HepG2 (cell line): ENCODE measurements at regions not wholly inside any gene's neighbourhood (a gene's known extent, or its start where the extent isn't known, plus 50 kb on each side); places are given as distances from the start of the nearest gene placed in this dataset.

ENCODE experiments used
- ATAC-seq: fragments of 200-7000 bp; cut with Tn5 transposase; 3 replicates; pipeline ENCODE4 v1.9.1; 2020; ENCODE audit warnings: mild to moderate bottlenecking, moderate library complexity
- BruUV-seq: library from RNA; stranded (reverse); fragments of 400-500 nt; replicated peaks from 2 replicates; lab custom pipeline; 2021; lab: Mats Ljungman, UMichigan
- CTCF ChIA-PET: fragments of 300-600 bp; formaldehyde crosslinking; extraction: SDS; loops from one replicate; lab custom pipeline; 2021; ENCODE audit warnings: low total read pairs, inconsistent platforms, low intra/inter-chr PET ratio; lab: Yijun Ruan, JAX
- POLR2A ChIA-PET: fragments of 350-600 bp; sonication (Branson Sonifier 250); formaldehyde crosslinking; loops from one replicate; lab custom pipeline; 2020; ENCODE audit warnings: antibody characterized with exemption, inconsistent platforms; lab: Yijun Ruan, JAX
- DNase-seq: peaks from one replicate; pipeline ENCODE4 v3.0.0-alpha.2; 2015; ENCODE audit warnings: low spot score
- FAIRE-seq: peaks from 3 replicates; lab custom pipeline; 2011; peaks lifted over from hg19 to GRCh38; lab: Jason Lieb, UNC
- H2AFZ ChIP-seq: one replicate; pipeline ENCODE4 v1.6.1; 2011; ENCODE audit warnings: low read length, inconsistent platforms
- H3K27ac ChIP-seq: fragments of 300-600 bp; 3 replicates; pipeline ENCODE4 v1.8.0; 2011; ENCODE audit warnings: mixed run types, mild to moderate bottlenecking, mixed read lengths, low read length, inconsistent platforms; ENCODE audit not compliant: insufficient read depth; ENCODE audit errors: extremely low read length
- H3K27me3 ChIP-seq, 2 experiments: fragments of 200-600 bp in 1 of 2; 2 replicates in 1 of 2; 3 replicates in 1 of 2; pipeline versions ENCODE4 v1.6.0 to v1.8.0; 2011; ENCODE audit warnings: low read length in 2 of 2, mild to moderate bottlenecking in 2 of 2, moderate library complexity in 2 of 2, inconsistent platforms in 1 of 2; ENCODE audit not compliant: insufficient read depth in 2 of 2, control insufficient read depth in 1 of 2
- H3K36me3 ChIP-seq, 2 experiments: fragments of 200-600 bp in 1 of 2; replicated peaks in 1 of 2; 2 replicates in 1 of 2; 3 replicates in 1 of 2; pipeline versions ENCODE4 v1.5.1 to v1.8.0; 2011; ENCODE audit warnings: low read length in 2 of 2, inconsistent platforms in 1 of 2; ENCODE audit not compliant: insufficient read depth in 2 of 2, control insufficient read depth in 1 of 2
- H3K4me1 ChIP-seq: 2 replicates; pipeline ENCODE4 v1.5.1; 2012; ENCODE audit warnings: low read length, inconsistent platforms; ENCODE audit not compliant: insufficient read depth
- H3K4me2 ChIP-seq: 2 replicates; pipeline ENCODE4 v1.6.0; 2011; ENCODE audit warnings: low read depth, low read length, inconsistent platforms
- H3K4me3 ChIP-seq, 3 experiments: fragments of 200-600 bp in 1 of 3; sonication (generic), shearing (Covaris generic) in 1 of 3; replicated peaks in 1 of 3; 2 replicates each; pipeline ENCODE4 v1.5.1; 2011 to 2016; ENCODE audit warnings: low read length in 3 of 3, inconsistent platforms in 2 of 3, low read depth in 2 of 3, mild to moderate bottlenecking in 2 of 3, control low read depth in 1 of 3, mixed read lengths in 1 of 3; ENCODE audit not compliant: insufficient read depth in 1 of 3
- H3K79me2 ChIP-seq: one replicate; pipeline ENCODE4 v1.6.1; 2011; ENCODE audit warnings: low read length, inconsistent platforms; ENCODE audit not compliant: insufficient read depth
- H3K9ac ChIP-seq: 2 replicates; pipeline ENCODE4 v1.6.0; 2011; ENCODE audit warnings: mild to moderate bottlenecking, low read depth, low read length, inconsistent platforms; ENCODE audit not compliant: insufficient read depth
- H3K9me3 ChIP-seq: 2 replicates; pipeline ENCODE4 v1.5.1; 2012; ENCODE audit warnings: mild to moderate bottlenecking, low read length
- H4K20me1 ChIP-seq: 2 replicates; pipeline ENCODE4 v1.6.0; 2011; ENCODE audit warnings: inconsistent platforms, mild to moderate bottlenecking, low read length, moderate library complexity; ENCODE audit not compliant: insufficient read depth
- ARID3A ChIP-seq: IDR thresholded peaks from 2 replicates; pipeline ENCODE4 v1.6.1; 2012; ENCODE audit warnings: low read depth, low read length, improper control_type of control experiment
- EHMT2 ChIP-seq: fragments of 200-600 bp; sonication (generic); IDR thresholded peaks from 2 replicates; pipeline ENCODE4 v1.7.0; 2017; ENCODE audit warnings: antibody characterized with exemption, low read depth, low read length, borderline replicate concordance
- FOXK1 ChIP-seq: sonication (generic); formaldehyde crosslinking; IDR thresholded peaks from 2 replicates; pipeline ENCODE4 v1.4.0; 2020; ENCODE audit warnings: low read depth, missing genetic modification reagents, borderline replicate concordance
- HNF4A ChIP-seq: sonication (generic); formaldehyde crosslinking; IDR thresholded peaks from 2 replicates; pipeline ENCODE4 v1.4.0; 2020; ENCODE audit warnings: missing genetic modification reagents
- HOXA5 ChIP-seq: sonication (generic); formaldehyde crosslinking; IDR thresholded peaks from 2 replicates; pipeline ENCODE4 v1.4.0; 2020; ENCODE audit warnings: missing genetic modification reagents
- HOXA9 ChIP-seq: sonication (generic); formaldehyde crosslinking; IDR thresholded peaks from 2 replicates; pipeline ENCODE4 v1.8.1; 2022; ENCODE audit warnings: missing genetic modification reagents, mild to moderate bottlenecking, moderate library complexity, borderline replicate concordance
- PHF20 ChIP-seq: sonication (generic); formaldehyde crosslinking; IDR thresholded peaks from 2 replicates; pipeline ENCODE4 v1.5.0; 2020; ENCODE audit warnings: mild to moderate bottlenecking, missing genetic modification reagents
- PRDM4 ChIP-seq: sonication (generic); formaldehyde crosslinking; IDR thresholded peaks from 2 replicates; pipeline ENCODE4 v1.9.0; 2021; ENCODE audit warnings: missing genetic modification reagents, borderline replicate concordance
- SNRNP70 ChIP-seq: fragments of 200-400 bp; formaldehyde crosslinking; IDR thresholded peaks from 2 replicates; pipeline ENCODE4 v1.6.1; 2017; ENCODE audit warnings: mild to moderate bottlenecking, low read depth, low read length, moderate library complexity
- SPEN ChIP-seq: sonication (generic); formaldehyde crosslinking; IDR thresholded peaks from 2 replicates; pipeline ENCODE4 v1.5.1; 2020; ENCODE audit warnings: low read depth, mild to moderate bottlenecking, missing genetic modification reagents
- ZBTB25 ChIP-seq: IDR thresholded peaks from 2 replicates; pipeline ENCODE4 v1.6.1; 2018; ENCODE audit warnings: missing genetic modification reagents
- ZC3H13 ChIP-seq: sonication (generic); formaldehyde crosslinking; IDR thresholded peaks from 2 replicates; pipeline ENCODE4 v1.8.1; 2023; ENCODE audit warnings: mild to moderate bottlenecking, missing genetic modification reagents, moderate library complexity
- ZNF230 ChIP-seq: sonication (generic); formaldehyde crosslinking; IDR thresholded peaks from 2 replicates; pipeline ENCODE4 v1.4.0; 2020; ENCODE audit warnings: mild to moderate bottlenecking, missing genetic modification reagents
- ZNF496 ChIP-seq: sonication (generic); formaldehyde crosslinking; IDR thresholded peaks from 2 replicates; pipeline ENCODE4 v1.8.1; 2023; ENCODE audit warnings: mild to moderate bottlenecking, moderate library complexity, missing genetic modification reagents; ENCODE audit not compliant: insufficient replicate concordance
- ZNF501 ChIP-seq: sonication (generic); formaldehyde crosslinking; IDR thresholded peaks from 2 replicates; pipeline ENCODE4 v1.5.1; 2020; ENCODE audit warnings: mild to moderate bottlenecking, moderate library complexity, missing genetic modification reagents
- ZNF589 ChIP-seq: sonication (generic); formaldehyde crosslinking; conservative IDR thresholded peaks from 2 replicates; pipeline ENCODE4 v1.8.0; 2022; ENCODE audit warnings: mild to moderate bottlenecking, moderate library complexity, missing genetic modification reagents
- ZXDC ChIP-seq: sonication (generic); formaldehyde crosslinking; IDR thresholded peaks from 2 replicates; pipeline ENCODE4 v1.5.0; 2020; ENCODE audit warnings: mild to moderate bottlenecking, missing genetic modification reagents
- WGBS: methylation state at CpG from one replicate; pipeline ENCODE4 v1.1.6; 2017; ENCODE audit warnings: low lambda C conversion rate; 5-methylcytosine and 5-hydroxymethylcytosine counted together
- in situ Hi-C: cut with HindIII; loops from 2 replicates; pipeline ENCODE4 v1.10.0; 2017; ENCODE audit warnings: low pct_unique_long_range_greater_than_20kb; ENCODE audit not compliant: extremely low pct_ligation_motif_present
- intact Hi-C: fragments of 100-400 bp; cut with micrococcal nuclease; formaldehyde crosslinking; loops from one replicate; pipeline ENCODE4 v1.10.0; 2022; ENCODE audit not compliant: unreplicated experiment

GRCh38 chr4:145404761-145405160, 76.9 kb upstream of the SMAD1 start:
- H3K4me2 ChIP-seq: no peak overlapping the region
- no peaks in the 10 kb centered on the region for H4K20me1 ChIP-seq
- POLR2A ChIA-PET: no interaction called here
- 35% methylated on average over 3 of the region's 3 CpGs for WGBS
- H3K79me2 ChIP-seq: no peaks in the 10 kb centered on the region
- no peak overlapping the region for H2AFZ ChIP-seq
- no peak for DNase-seq
- no peaks in the 10 kb centered on the region for H3K36me3 ChIP-seq
- in situ Hi-C loops: no loop called here
- no peaks in the 10 kb centered on the region for H3K9me3 ChIP-seq
- no peak for ATAC-seq
- H3K4me1 ChIP-seq: no peaks in the 10 kb centered on the region
- no peak overlapping the region for H3K27ac ChIP-seq
- no peak for FAIRE-seq
- CTCF ChIA-PET: no interaction called here
- no peak overlapping the region for H3K9ac ChIP-seq
- BruUV-seq: no TSS peak
- intact Hi-C loops: no loop called here
- no peak for TF ChIP-seq EHMT2
- TF ChIP-seq ZXDC (CRISPR knock-in tag): no peak
- TF ChIP-seq HOXA5 (CRISPR knock-in tag): no peak
- TF ChIP-seq ZNF589 (CRISPR knock-in tag): no peak
- TF ChIP-seq HOXA9: no peak
- TF ChIP-seq SPEN (CRISPR knock-in tag): no peak
- no peak for TF ChIP-seq HNF4A
- TF ChIP-seq ZNF230 (CRISPR knock-in tag): no peak
- TF ChIP-seq PHF20 (CRISPR knock-in tag): no peak
- no peak for TF ChIP-seq PRDM4 (CRISPR knock-in tag)
- no peak for TF ChIP-seq FOXK1 (CRISPR knock-in tag)
- TF ChIP-seq ZBTB25 (CRISPR knock-in tag): no peak
- no peak for TF ChIP-seq ARID3A
- no peak for TF ChIP-seq ZC3H13
- no peak for TF ChIP-seq ZNF496
- TF ChIP-seq SNRNP70: no peak
- no peak for TF ChIP-seq ZNF501 (CRISPR knock-in tag)
- H3K27me3 ChIP-seq: 0 out of 5 replicates have a peak, but pooled peaks cover 0 to 3% of the 10 kb centered on the region in 2 experiments
- no peak overlapping the region for H3K4me3 ChIP-seq
